T-helper 2 cell treated with Interferon-gamma antibody and Interleukin-4, amounts not matched to agents 5 μg/mL and 100 μg/mL, for 36 hours (primary cell): ENCODE measurements at regions not wholly inside any gene's neighbourhood (a gene's known extent, or its start where the extent isn't known, plus 50 kb on each side); places are given as distances from the start of the nearest gene placed in this dataset.
"Not testable (repeated sequence)": the region's sequence is repeated elsewhere in the genome, so short reads cannot be mapped to it uniquely, and the experiment has no call there.

Experiments used
- DNase-seq: peaks from one replicate; pipeline ENCODE4 v3.0.0; 2021; ENCODE audit warnings: low spot score
- H3K27ac Mint-ChIP-seq: one replicate; pipeline ENCODE4 v1.8.0; 2021; ENCODE audit warnings: mild to moderate bottlenecking, mixed read lengths
- H3K27me3 Mint-ChIP-seq: one replicate; pipeline ENCODE4 v1.8.0; 2021; ENCODE audit warnings: low read depth, mixed read lengths
- H3K36me3 Mint-ChIP-seq: one replicate; pipeline ENCODE4 v1.8.0; 2021; ENCODE audit warnings: low read depth, mixed read lengths
- H3K4me1 Mint-ChIP-seq: one replicate; pipeline ENCODE4 v1.8.0; 2021; ENCODE audit warnings: low read depth, mixed read lengths
- H3K4me3 Mint-ChIP-seq: one replicate; pipeline ENCODE4 v1.8.0; 2022; ENCODE audit warnings: mild to moderate bottlenecking, moderate library complexity, mixed read lengths
- H3K9me3 Mint-ChIP-seq: one replicate; pipeline ENCODE4 v1.8.0; 2021; ENCODE audit warnings: mixed read lengths

GRCh38 chr3:43796041-43796596 lies 105.4 kb downstream of the ABHD5 start:
- Mint-ChIP-seq H3K4me3 (no peak overlapping the region), H3K27ac (no peak overlapping the region), H3K9me3 (no peaks in the 10 kb centered on the region), H3K4me1 (no peaks in the 10 kb centered on the region), H3K36me3 (no peaks in the 10 kb centered on the region), H3K27me3 (no peaks in the 10 kb centered on the region)
- DNase-seq = no peak

DNA sequence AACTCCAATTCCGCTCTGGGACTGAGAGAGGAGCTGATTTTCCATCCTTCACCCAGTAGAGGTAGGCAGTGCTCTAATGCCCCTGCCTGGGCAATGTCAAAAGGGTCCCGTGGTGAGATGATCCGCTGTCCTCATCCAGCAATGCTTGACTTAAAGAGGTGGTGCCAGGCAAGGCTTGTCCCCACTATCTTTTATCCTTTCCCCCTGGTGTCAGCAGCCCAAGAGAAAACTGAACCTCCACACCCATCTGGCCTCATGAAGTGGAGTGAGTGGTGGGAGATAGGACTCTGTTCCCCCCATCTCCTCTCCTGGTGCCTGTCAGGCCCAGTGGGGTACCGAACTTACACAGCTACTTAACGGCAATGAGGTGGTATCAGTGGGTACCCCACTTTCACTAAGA lies 107.1 kb downstream of the ABHD5 start:
- no peak overlapping the region for H3K4me3 Mint-ChIP-seq
- H3K9me3 Mint-ChIP-seq = no peaks in the 10 kb centered on the region
- no peaks in the 10 kb centered on the region for H3K36me3 Mint-ChIP-seq
- H3K4me1 Mint-ChIP-seq = no peaks in the 10 kb centered on the region
- H3K27ac Mint-ChIP-seq = no peak overlapping the region
- H3K27me3 Mint-ChIP-seq = no peaks in the 10 kb centered on the region
- no peak for DNase-seq

GRCh38 chr3:43810797-43811196 lies 120.1 kb downstream of the ABHD5 start:
- H3K27me3 Mint-ChIP-seq = peaks cover 10% of the 10 kb centered on the region
- H3K27ac Mint-ChIP-seq = no peak overlapping the region
- H3K4me3 Mint-ChIP-seq = no peak overlapping the region
- H3K4me1 Mint-ChIP-seq = no peaks in the 10 kb centered on the region
- no peak for DNase-seq
- no peaks in the 10 kb centered on the region for H3K9me3 Mint-ChIP-seq
- H3K36me3 Mint-ChIP-seq = no peaks in the 10 kb centered on the region

DNA sequence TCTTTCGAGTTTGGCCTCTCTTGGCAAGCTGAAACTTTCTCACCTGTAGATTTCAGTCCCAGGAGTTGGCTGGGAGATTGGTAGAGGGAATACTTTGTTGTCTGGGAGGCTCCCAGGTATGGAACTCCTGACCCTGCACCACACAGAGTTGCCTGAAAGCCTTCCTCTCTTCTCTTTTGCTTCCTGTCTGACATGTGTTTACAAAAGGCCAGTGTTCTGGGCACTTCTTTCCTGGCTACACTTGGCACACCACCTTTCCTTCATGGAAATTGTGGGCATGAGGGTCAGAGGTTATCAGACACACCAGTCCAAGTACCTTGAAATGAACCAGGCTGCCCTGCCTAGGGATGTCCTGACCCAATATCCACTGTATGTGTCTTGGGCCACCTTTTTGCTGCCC lies 123.7 kb downstream of the ABHD5 start:
- Mint-ChIP-seq H3K27ac (no peak overlapping the region), H3K36me3 (no peaks in the 10 kb centered on the region), H3K27me3 (no peaks in the 10 kb centered on the region), H3K4me3 (no peak overlapping the region), H3K9me3 (no peaks in the 10 kb centered on the region), H3K4me1 (no peaks in the 10 kb centered on the region)
- DNase-seq = no peak

DNA sequence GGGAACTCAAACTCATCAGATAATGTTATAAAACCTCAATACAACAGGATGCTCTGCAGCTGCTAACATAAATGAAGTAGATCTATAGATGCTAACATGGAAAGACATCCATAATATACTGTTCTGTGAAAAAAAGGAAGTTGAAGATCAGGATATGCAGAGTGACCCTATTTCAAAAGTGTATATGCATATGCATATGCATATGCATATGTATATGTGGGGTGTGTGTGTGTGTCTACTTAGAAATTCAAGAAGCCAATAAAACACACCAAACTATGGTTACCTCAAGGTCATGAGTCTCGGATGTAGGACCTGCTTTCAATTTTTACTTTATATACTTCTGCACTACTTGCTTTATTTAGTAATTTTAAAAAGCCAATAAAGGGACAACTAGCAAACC lies 125.6 kb downstream of the ABHD5 start:
- Mint-ChIP-seq H3K9me3 (no peaks in the 10 kb centered on the region), H3K4me3 (no peak overlapping the region), H3K27ac (no peak overlapping the region), H3K36me3 (no peaks in the 10 kb centered on the region), H3K27me3 (no peaks in the 10 kb centered on the region), H3K4me1 (no peaks in the 10 kb centered on the region)
- DNase-seq = no peak

- DNase-seq = no peak
- no peaks in the 10 kb centered on the region for H3K27me3 Mint-ChIP-seq
- H3K4me3 Mint-ChIP-seq = no peak overlapping the region
- H3K36me3 Mint-ChIP-seq = no peaks in the 10 kb centered on the region
- no peaks in the 10 kb centered on the region for H3K4me1 Mint-ChIP-seq
- H3K9me3 Mint-ChIP-seq = no peaks in the 10 kb centered on the region
- H3K27ac Mint-ChIP-seq = no peak overlapping the region
Measured at GRCh38 chr3:43817064-43817463, 126.3 kb downstream of the ABHD5 start.

GRCh38 chr3:43817825-43818224 lies 127.1 kb downstream of the ABHD5 start:
- Mint-ChIP-seq H3K4me3 (no peak overlapping the region), H3K9me3 (no peaks in the 10 kb centered on the region), H3K36me3 (no peaks in the 10 kb centered on the region), H3K4me1 (no peaks in the 10 kb centered on the region), H3K27ac (no peak overlapping the region), H3K27me3 (no peaks in the 10 kb centered on the region)
- no peak for DNase-seq

GRCh38 chr3:43818229-43818628 lies 127.5 kb downstream of the ABHD5 start:
- no peak overlapping the region for H3K4me3 Mint-ChIP-seq
- H3K27ac Mint-ChIP-seq = no peak overlapping the region
- H3K4me1 Mint-ChIP-seq = no peaks in the 10 kb centered on the region
- no peak for DNase-seq
- no peaks in the 10 kb centered on the region for H3K9me3 Mint-ChIP-seq
- H3K36me3 Mint-ChIP-seq = no peaks in the 10 kb centered on the region
- H3K27me3 Mint-ChIP-seq = no peaks in the 10 kb centered on the region

GRCh38 chr3:43838009-43838758 lies 147.4 kb downstream of the ABHD5 start:
- Mint-ChIP-seq H3K27me3 (no peaks in the 10 kb centered on the region), H3K27ac (no peak overlapping the region), H3K9me3 (peaks cover 3% of the 10 kb centered on the region), H3K4me3 (no peak overlapping the region), H3K36me3 (no peaks in the 10 kb centered on the region), H3K4me1 (no peaks in the 10 kb centered on the region)
- DNase-seq = no peak

- H3K27ac Mint-ChIP-seq = no peak overlapping the region
- H3K36me3 Mint-ChIP-seq = no peaks in the 10 kb centered on the region
- H3K4me3 Mint-ChIP-seq = no peak overlapping the region
- DNase-seq = no peak
- H3K4me1 Mint-ChIP-seq = no peaks in the 10 kb centered on the region
- peaks cover 3% of the 10 kb centered on the region for H3K9me3 Mint-ChIP-seq
- no peaks in the 10 kb centered on the region for H3K27me3 Mint-ChIP-seq
Measured at GRCh38 chr3:43838877-43839276, 148.1 kb downstream of the ABHD5 start.

DNA sequence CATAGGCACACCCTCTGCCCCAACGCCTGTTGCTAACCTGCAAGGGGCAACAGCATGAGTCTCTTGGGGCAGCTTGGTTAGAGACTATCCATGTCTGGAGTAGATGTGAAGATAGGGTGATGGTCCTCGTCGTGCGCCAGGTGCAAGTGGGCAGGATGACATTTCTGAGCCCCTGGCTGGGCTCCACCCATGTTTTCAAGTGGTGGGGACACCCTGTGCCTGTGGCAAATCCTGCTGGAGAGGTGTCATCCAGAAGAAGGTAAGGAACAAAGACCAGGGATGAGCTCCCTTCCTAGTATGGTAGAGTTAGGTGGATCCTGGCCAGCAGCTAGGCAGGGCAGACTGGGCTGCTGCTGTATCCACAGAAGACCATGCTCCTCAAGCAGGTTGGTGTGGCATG lies 152.6 kb downstream of the ABHD5 start:
- Mint-ChIP-seq H3K4me3 (no peak overlapping the region), H3K9me3 (peaks cover 5% of the 10 kb centered on the region)

DNA sequence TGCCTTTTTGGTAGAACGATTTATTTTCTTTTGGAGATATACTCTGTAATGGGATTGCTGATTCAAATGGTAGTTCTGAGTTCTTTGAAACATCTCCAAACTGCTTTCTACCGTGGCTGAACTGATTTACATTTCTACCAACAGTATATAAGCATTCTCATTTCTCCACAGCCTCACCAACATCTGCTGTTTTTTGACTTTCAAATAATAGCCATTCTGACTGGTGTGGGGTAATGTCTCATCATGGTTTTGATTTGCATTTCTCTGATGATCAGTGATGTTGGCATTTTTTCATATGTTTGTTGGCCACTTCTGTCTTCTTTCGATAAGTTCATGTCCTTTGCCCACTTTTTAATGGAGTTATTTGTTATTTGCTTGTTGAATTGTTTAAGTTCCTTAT lies 154.0 kb downstream of the ABHD5 start:
- Mint-ChIP-seq H3K9me3 (peaks cover 5% of the 10 kb centered on the region), H3K36me3 (no peaks in the 10 kb centered on the region), H3K27ac (no peak overlapping the region), H3K27me3 (no peaks in the 10 kb centered on the region), H3K4me1 (no peaks in the 10 kb centered on the region), H3K4me3 (no peak overlapping the region)
- DNase-seq = no peak

More for the DNA sequence above, 152.6 kb downstream of the ABHD5 start:
- no peak overlapping the region for H3K27ac Mint-ChIP-seq
- DNase-seq = no peak
- no peaks in the 10 kb centered on the region for H3K4me1 Mint-ChIP-seq
- H3K27me3 Mint-ChIP-seq = no peaks in the 10 kb centered on the region
- no peaks in the 10 kb centered on the region for H3K36me3 Mint-ChIP-seq

DNA sequence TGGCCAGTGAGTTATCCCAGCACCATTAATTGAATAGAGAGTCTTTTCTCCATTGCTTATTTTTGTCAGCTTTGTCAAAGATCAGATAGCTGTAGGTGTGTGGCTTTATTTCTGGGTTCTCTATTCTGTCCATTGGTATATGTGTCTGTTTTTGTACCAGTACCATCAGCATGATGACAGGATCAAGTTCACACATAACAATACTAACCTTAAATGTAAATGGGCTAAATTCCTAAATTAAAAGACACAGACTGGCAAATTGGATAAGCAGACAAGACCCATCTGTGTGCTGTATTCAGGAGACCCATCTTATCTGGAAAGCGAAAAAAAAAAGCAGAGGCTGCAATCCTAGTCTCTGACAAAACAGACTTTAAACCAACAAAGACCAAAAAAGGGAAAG lies 154.8 kb downstream of the ABHD5 start:
- not testable (repeated sequence) for H3K27ac Mint-ChIP-seq, H3K4me3 Mint-ChIP-seq, DNase-seq, H3K27me3 Mint-ChIP-seq, H3K36me3 Mint-ChIP-seq, H3K4me1 Mint-ChIP-seq, H3K9me3 Mint-ChIP-seq

GRCh38 chr3:43852066-43852465 lies 161.3 kb downstream of the ABHD5 start:
- Mint-ChIP-seq H3K9me3 (no peaks in the 10 kb centered on the region), H3K27ac (no peak overlapping the region)

GRCh38 chr3:43854283-43854682 lies 163.5 kb downstream of the ABHD5 start:
- no peaks in the 10 kb centered on the region for H3K36me3 Mint-ChIP-seq
- no peaks in the 10 kb centered on the region for H3K9me3 Mint-ChIP-seq
- H3K4me3 Mint-ChIP-seq = no peak overlapping the region
- DNase-seq = no peak
- H3K27ac Mint-ChIP-seq = no peak overlapping the region
- peaks cover 21% of the 10 kb centered on the region for H3K27me3 Mint-ChIP-seq
- H3K4me1 Mint-ChIP-seq = no peaks in the 10 kb centered on the region

More at GRCh38 chr3:43852066-43852465, 161.3 kb downstream of the ABHD5 start:
- H3K4me3 Mint-ChIP-seq = no peak overlapping the region
- no peak for DNase-seq
- H3K4me1 Mint-ChIP-seq = no peaks in the 10 kb centered on the region
- peaks cover 13% of the 10 kb centered on the region for H3K27me3 Mint-ChIP-seq
- no peaks in the 10 kb centered on the region for H3K36me3 Mint-ChIP-seq
